ENCODE measurements at regions not wholly inside any gene's neighbourhood (a gene's known extent, or its start where the extent isn't known, plus 50 kb on each side); places are given as distances from the start of the nearest gene placed in this dataset.

DNA sequence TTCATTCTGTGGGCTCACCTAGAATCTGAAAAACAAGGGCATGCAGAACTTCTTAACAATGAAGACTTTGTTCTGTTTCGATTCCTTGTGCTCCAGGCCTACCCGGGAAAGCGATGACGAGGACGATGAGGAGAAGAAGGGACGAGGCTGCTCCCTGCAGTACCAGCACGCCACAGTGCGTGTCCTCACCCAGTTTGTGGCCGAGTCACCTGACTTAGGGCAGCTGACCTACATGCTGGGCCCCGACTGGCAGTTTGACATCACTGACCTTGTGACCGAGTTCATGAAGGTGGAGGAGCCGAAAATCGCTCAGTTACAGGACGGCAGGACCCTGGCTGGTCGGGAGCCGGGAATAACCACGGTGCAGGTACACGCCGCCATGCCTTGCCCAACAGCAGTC is 585.4 kb downstream of the AACS start:
- TF ChIP-seq, protein P1, sequence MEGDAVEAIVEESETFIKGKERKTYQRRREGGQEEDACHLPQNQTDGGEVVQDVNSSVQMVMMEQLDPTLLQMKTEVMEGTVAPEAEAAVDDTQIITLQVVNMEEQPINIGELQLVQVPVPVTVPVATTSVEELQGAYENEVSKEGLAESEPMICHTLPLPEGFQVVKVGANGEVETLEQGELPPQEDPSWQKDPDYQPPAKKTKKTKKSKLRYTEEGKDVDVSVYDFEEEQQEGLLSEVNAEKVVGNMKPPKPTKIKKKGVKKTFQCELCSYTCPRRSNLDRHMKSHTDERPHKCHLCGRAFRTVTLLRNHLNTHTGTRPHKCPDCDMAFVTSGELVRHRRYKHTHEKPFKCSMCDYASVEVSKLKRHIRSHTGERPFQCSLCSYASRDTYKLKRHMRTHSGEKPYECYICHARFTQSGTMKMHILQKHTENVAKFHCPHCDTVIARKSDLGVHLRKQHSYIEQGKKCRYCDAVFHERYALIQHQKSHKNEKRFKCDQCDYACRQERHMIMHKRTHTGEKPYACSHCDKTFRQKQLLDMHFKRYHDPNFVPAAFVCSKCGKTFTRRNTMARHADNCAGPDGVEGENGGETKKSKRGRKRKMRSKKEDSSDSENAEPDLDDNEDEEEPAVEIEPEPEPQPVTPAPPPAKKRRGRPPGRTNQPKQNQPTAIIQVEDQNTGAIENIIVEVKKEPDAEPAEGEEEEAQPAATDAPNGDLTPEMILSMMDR (IDR thresholded peaks at IDR 0.05), result no peak
- no peak for TF ChIP-seq POLR2A (IDR thresholded peaks at IDR 0.05)
